Endodermal cell (in vitro differentiated cells): ENCODE measurements at regions not wholly inside any gene's neighbourhood (a gene's known extent, or its start where the extent isn't known, plus 50 kb on each side); places are given as distances from the start of the nearest gene placed in this dataset.

Source experiments
- DNase-seq: peaks from one replicate; pipeline ENCODE4 v3.0.0-alpha.2; 2017
- H3K27ac ChIP-seq: 2 replicates; pipeline ENCODE4 v1.5.1; 2013; ENCODE audit warnings: mild to moderate bottlenecking, low read depth, low read length, moderate library complexity
- H3K27me3 ChIP-seq: 2 replicates; pipeline ENCODE4 v1.6.1; 2013; ENCODE audit warnings: mild to moderate bottlenecking, low read length, moderate library complexity; ENCODE audit not compliant: insufficient read depth, control insufficient read depth, poor library complexity, severe bottlenecking
- H3K36me3 ChIP-seq: 2 replicates; pipeline ENCODE4 v1.7.0; 2013; ENCODE audit warnings: mild to moderate bottlenecking, low read length, moderate library complexity; ENCODE audit not compliant: control insufficient read depth, insufficient read depth
- H3K4me1 ChIP-seq: one replicate; pipeline ENCODE4 v1.7.0; 2013; ENCODE audit warnings: low read length; ENCODE audit not compliant: control insufficient read depth, insufficient read depth
- H3K4me3 ChIP-seq: 2 replicates; pipeline ENCODE4 v1.5.1; 2013; ENCODE audit warnings: mild to moderate bottlenecking, low read length, moderate library complexity
- H3K9ac ChIP-seq: 2 replicates; pipeline ENCODE4 v1.6.1; 2013; ENCODE audit warnings: mild to moderate bottlenecking, low read length, moderate library complexity; ENCODE audit not compliant: poor library complexity, severe bottlenecking; ENCODE audit errors: extremely low read depth
- H3K9me3 ChIP-seq: 2 replicates; pipeline ENCODE4 v1.6.1; 2013; ENCODE audit warnings: mild to moderate bottlenecking, low read length, moderate library complexity; ENCODE audit not compliant: control insufficient read depth
- H3K27ac Mint-ChIP-seq: 2 replicates; pipeline ENCODE4 v1.8.0; 2020; ENCODE audit warnings: mixed read lengths
- H3K27me3 Mint-ChIP-seq: 2 replicates; pipeline ENCODE4 v1.8.0; 2021; ENCODE audit warnings: mild to moderate bottlenecking, mixed read lengths; ENCODE audit not compliant: insufficient read depth
- H3K36me3 Mint-ChIP-seq: 2 replicates; pipeline ENCODE4 v1.8.0; 2020; ENCODE audit warnings: low read depth, mixed read lengths
- H3K4me1 Mint-ChIP-seq: 2 replicates; pipeline ENCODE4 v1.8.0; 2020; ENCODE audit warnings: mixed read lengths
- H3K4me3 Mint-ChIP-seq: 2 replicates; pipeline ENCODE4 v1.8.0; 2020; ENCODE audit warnings: mild to moderate bottlenecking, moderate library complexity, mixed read lengths
- H3K9me3 Mint-ChIP-seq: 2 replicates; pipeline ENCODE4 v1.8.0; 2020; ENCODE audit warnings: mild to moderate bottlenecking, mixed read lengths
- CTCF ChIP-seq: fragments of 200-600 bp; sonication (generic); conservative IDR thresholded peaks from 2 replicates; pipeline ENCODE4 v1.5.0; 2021; ENCODE audit warnings: antibody characterized with exemption, mild to moderate bottlenecking
- WGBS, 2 experiments: methylation state at CpG; one replicate each; pipeline versions ENCODE4 v1.1.5 to v1.1.7; 2013; ENCODE audit warnings: missing lambda C conversion rate in 2 of 2, mixed read lengths in 1 of 2; ENCODE audit not compliant: insufficient coverage in 1 of 2, insufficient read length in 1 of 2; 5-methylcytosine and 5-hydroxymethylcytosine counted together

GRCh38 chr7:26007510-26007909, 144.5 kb upstream of the NFE2L3 start:
- no peaks in the 10 kb centered on the region for H3K9me3 ChIP-seq
- H3K27ac Mint-ChIP-seq: no peak overlapping the region
- no peak for DNase-seq
- no peaks in the 10 kb centered on the region for H3K9me3 Mint-ChIP-seq
- no peaks in the 10 kb centered on the region for H3K36me3 Mint-ChIP-seq
- WGBS, 2 experiments: 85 to 89% methylated on average over 2 of the region's 2 CpGs
- no peaks in the 10 kb centered on the region for H3K36me3 ChIP-seq
- no peak overlapping the region for H3K9ac ChIP-seq
- H3K4me1 ChIP-seq: peaks cover 13% of the 10 kb centered on the region
- no peak overlapping the region for H3K4me3 Mint-ChIP-seq
- no peak overlapping the region for H3K27ac ChIP-seq
- H3K4me3 ChIP-seq: no peak overlapping the region
- no peaks in the 10 kb centered on the region for H3K27me3 ChIP-seq
- no peaks in the 10 kb centered on the region for H3K27me3 Mint-ChIP-seq
- no peaks in the 10 kb centered on the region for H3K4me1 Mint-ChIP-seq
- TF ChIP-seq CTCF: no peak

GRCh38 chr7:26008428-26008827, 143.6 kb upstream of the NFE2L3 start:
- Mint-ChIP-seq H3K27ac (no peak overlapping the region), H3K4me3 (no peak overlapping the region), H3K27me3 (peaks cover 6% of the 10 kb centered on the region), H3K4me1 (no peaks in the 10 kb centered on the region), H3K9me3 (no peaks in the 10 kb centered on the region), H3K36me3 (no peaks in the 10 kb centered on the region)
- no peaks in the 10 kb centered on the region for H3K27me3 ChIP-seq
- no peaks in the 10 kb centered on the region for H3K36me3 ChIP-seq
- peaks cover 13% of the 10 kb centered on the region for H3K4me1 ChIP-seq
- no peak overlapping the region for H3K27ac ChIP-seq
- DNase-seq: no peak
- H3K9me3 ChIP-seq: no peaks in the 10 kb centered on the region
- H3K9ac ChIP-seq: no peak overlapping the region
- no peak for TF ChIP-seq CTCF
- 87 to 89% methylated on average over 5 of the region's 5 CpGs for WGBS, 2 experiments
- no peak overlapping the region for H3K4me3 ChIP-seq

- no peak overlapping the region for H3K4me3 ChIP-seq
- WGBS, 2 experiments: 92 to 96% methylated on average over 7 to 8 of the region's 9 CpGs
These were observed 140.8 kb upstream of the NFE2L3 start for GRCh38 chr7:26011039-26011696.

More at GRCh38 chr7:26011039-26011696, 140.8 kb upstream of the NFE2L3 start:
- TF ChIP-seq CTCF: no peak
- no peak overlapping the region for H3K27ac ChIP-seq
- Mint-ChIP-seq H3K4me3 (no peak overlapping the region), H3K4me1 (no peaks in the 10 kb centered on the region), H3K36me3 (no peaks in the 10 kb centered on the region), H3K27me3 (peaks cover 19% of the 10 kb centered on the region), H3K9me3 (peaks cover 8% of the 10 kb centered on the region), H3K27ac (no peak overlapping the region)
- no peak for DNase-seq
- no peak overlapping the region for H3K9ac ChIP-seq
- H3K4me1 ChIP-seq: peaks cover 7% of the 10 kb centered on the region
- H3K36me3 ChIP-seq: no peaks in the 10 kb centered on the region
- no peaks in the 10 kb centered on the region for H3K27me3 ChIP-seq
- H3K9me3 ChIP-seq: peaks cover 5% of the 10 kb centered on the region
